A673 (cell line): ENCODE measurements at regions not wholly inside any gene's neighbourhood (a gene's known extent, or its start where the extent isn't known, plus 50 kb on each side); places are given as distances from the start of the nearest gene placed in this dataset.

Source experiments
- BruUV-seq: library from RNA; stranded (reverse); fragments of 400-500 nt; replicated peaks from 2 replicates; lab custom pipeline; 2021; lab: Mats Ljungman, UMichigan
- CTCF ChIA-PET: fragments of 300-600 bp; sonication (Branson Sonifier 250); formaldehyde crosslinking; loops from one replicate; lab custom pipeline; 2022; ENCODE audit warnings: antibody characterized with exemption; lab: Charles Lee
- POLR2A ChIA-PET: fragments of 300-600 bp; sonication (Branson Sonifier 250); formaldehyde crosslinking; loops from one replicate; lab custom pipeline; 2022; ENCODE audit warnings: antibody characterized with exemption; ENCODE audit not compliant: low non-redundant PET; lab: Charles Lee
- DNase-seq: peaks from one replicate; pipeline ENCODE4 v3.0.0-alpha.2; 2015; ENCODE audit warnings: low spot score
- H3K27ac ChIP-seq: fragments of 200-600 bp; sonication (generic); 2 replicates; pipeline ENCODE4 v1.5.1; 2016; ENCODE audit warnings: mixed run types, low read depth, mild to moderate bottlenecking, mixed read lengths, antibody characterized with exemption, low read length; ENCODE audit not compliant: poor library complexity, severe bottlenecking
- H3K27me3 ChIP-seq: fragments of 200-600 bp; sonication (generic); replicated peaks from 2 replicates; pipeline ENCODE4 v1.6.1; 2017; ENCODE audit warnings: mixed run types, low read depth, mild to moderate bottlenecking, mixed read lengths, antibody characterized with exemption, low read length; ENCODE audit not compliant: insufficient read depth, poor library complexity
- H3K36me3 ChIP-seq: fragments of 200-600 bp; sonication (generic); 2 replicates; pipeline ENCODE4 v1.6.1; 2016; ENCODE audit warnings: mixed run types, mild to moderate bottlenecking, mixed read lengths, antibody characterized with exemption, low read length; ENCODE audit not compliant: insufficient read depth, poor library complexity, severe bottlenecking
- H3K4me1 ChIP-seq: fragments of 200-600 bp; sonication (generic); 2 replicates; pipeline ENCODE4 v1.6.1; 2017; ENCODE audit warnings: mixed run types, mild to moderate bottlenecking, mixed read lengths, antibody characterized with exemption, low read length; ENCODE audit not compliant: insufficient read depth, poor library complexity, severe bottlenecking
- H3K4me3 ChIP-seq: fragments of 200-600 bp; sonication (generic); 2 replicates; pipeline ENCODE4 v1.5.1; 2016; ENCODE audit warnings: low read depth, mixed run types, mild to moderate bottlenecking, mixed read lengths, low read length; ENCODE audit not compliant: poor library complexity, severe bottlenecking
- H3K9me3 ChIP-seq: fragments of 200-600 bp; sonication (generic); 2 replicates; pipeline ENCODE4 v1.6.1; 2016; ENCODE audit warnings: mixed run types, low read depth, mild to moderate bottlenecking, mixed read lengths, antibody characterized with exemption, low read length; ENCODE audit not compliant: poor library complexity, severe bottlenecking
- EZH2 ChIP-seq: fragments of 200-600 bp; sonication (generic); IDR thresholded peaks from 2 replicates; pipeline ENCODE4 v1.6.1; 2017; ENCODE audit warnings: borderline replicate concordance, low read depth, mild to moderate bottlenecking, mixed read lengths, antibody characterized with exemption, low read length; ENCODE audit not compliant: poor library complexity, severe bottlenecking
- intact Hi-C: fragments of 100-400 bp; cut with micrococcal nuclease; formaldehyde crosslinking; loops from one replicate; pipeline ENCODE4 v1.10.0; 2022; ENCODE audit not compliant: unreplicated experiment
- TF ChIP-seq, protein P1 (sequence below): fragments of 300-800, 200-600 bp; sonication (generic); conservative IDR thresholded peaks from 2 replicates; pipeline ENCODE4 v1.5.1; 2017; ENCODE audit warnings: low read depth, mild to moderate bottlenecking, antibody characterized with exemption, low read length, moderate library complexity, mixed read lengths

DNA sequence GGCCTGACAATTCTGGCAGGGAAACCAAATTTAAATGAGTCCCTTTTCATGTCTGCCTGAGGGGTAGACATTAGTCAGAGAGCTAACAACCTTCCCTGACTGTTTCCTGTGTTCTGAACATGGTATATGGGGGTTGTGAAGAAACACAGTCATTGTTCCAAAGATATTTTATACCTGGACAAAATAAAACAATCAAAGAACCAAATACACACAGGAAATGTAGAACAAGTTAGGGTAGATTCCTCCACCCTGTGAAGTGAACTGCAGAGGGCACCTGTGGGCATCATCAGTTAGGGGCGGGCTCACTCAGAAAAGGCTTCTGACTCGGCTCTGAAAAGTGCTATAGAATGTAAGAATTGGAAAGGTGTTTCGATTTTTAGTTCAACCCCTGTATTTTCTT lies 231.9 kb upstream of the CADM1 start:
- no peak for TF ChIP-seq EZH2
- TF ChIP-seq, protein P1, sequence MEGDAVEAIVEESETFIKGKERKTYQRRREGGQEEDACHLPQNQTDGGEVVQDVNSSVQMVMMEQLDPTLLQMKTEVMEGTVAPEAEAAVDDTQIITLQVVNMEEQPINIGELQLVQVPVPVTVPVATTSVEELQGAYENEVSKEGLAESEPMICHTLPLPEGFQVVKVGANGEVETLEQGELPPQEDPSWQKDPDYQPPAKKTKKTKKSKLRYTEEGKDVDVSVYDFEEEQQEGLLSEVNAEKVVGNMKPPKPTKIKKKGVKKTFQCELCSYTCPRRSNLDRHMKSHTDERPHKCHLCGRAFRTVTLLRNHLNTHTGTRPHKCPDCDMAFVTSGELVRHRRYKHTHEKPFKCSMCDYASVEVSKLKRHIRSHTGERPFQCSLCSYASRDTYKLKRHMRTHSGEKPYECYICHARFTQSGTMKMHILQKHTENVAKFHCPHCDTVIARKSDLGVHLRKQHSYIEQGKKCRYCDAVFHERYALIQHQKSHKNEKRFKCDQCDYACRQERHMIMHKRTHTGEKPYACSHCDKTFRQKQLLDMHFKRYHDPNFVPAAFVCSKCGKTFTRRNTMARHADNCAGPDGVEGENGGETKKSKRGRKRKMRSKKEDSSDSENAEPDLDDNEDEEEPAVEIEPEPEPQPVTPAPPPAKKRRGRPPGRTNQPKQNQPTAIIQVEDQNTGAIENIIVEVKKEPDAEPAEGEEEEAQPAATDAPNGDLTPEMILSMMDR: no peak
- Histone ChIP-seq H3K4me1 (no peaks in the 10 kb centered on the region), H3K36me3 (no peaks in the 10 kb centered on the region), H3K27ac (no peak overlapping the region), H3K27me3 (no peaks in the 10 kb centered on the region), H3K9me3 (no peaks in the 10 kb centered on the region), H3K4me3 (no peak overlapping the region)
- ChIA-PET POLR2A (no interaction called here), CTCF (no interaction called here)
- BruUV-seq: no TSS peak
- no peak for DNase-seq
- intact Hi-C loops: no loop called here

DNA sequence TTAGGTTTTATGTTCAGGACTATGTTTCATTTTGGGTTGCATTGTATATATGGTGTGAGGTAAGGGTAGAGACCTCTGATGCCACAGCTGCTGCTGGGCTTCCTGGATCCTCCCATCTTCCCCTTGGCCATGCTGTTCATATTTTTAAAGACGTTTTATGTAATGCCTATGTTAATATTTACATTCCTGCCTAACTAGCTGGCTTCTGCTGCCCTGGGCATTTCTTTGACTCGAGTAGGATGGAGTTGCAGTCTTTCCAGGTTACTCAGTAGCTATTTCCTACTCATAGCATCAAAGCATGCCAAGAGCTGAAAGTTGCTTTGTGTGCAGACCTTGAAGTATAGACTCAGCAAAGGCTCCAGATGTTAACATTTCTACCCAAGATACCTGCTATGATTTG lies 220.5 kb upstream of the CADM1 start:
- TF ChIP-seq, protein P1: no peak
- no peak for TF ChIP-seq EZH2
- CTCF ChIA-PET: no interaction called here
- no peaks in the 10 kb centered on the region for H3K36me3 ChIP-seq
- intact Hi-C loops: no loop called here
- no peak for DNase-seq
- no peaks in the 10 kb centered on the region for H3K9me3 ChIP-seq
- no TSS peak for BruUV-seq
- H3K27me3 ChIP-seq: no peaks in the 10 kb centered on the region
- POLR2A ChIA-PET: no interaction called here
- no peak overlapping the region for H3K27ac ChIP-seq
- no peak overlapping the region for H3K4me3 ChIP-seq
- no peaks in the 10 kb centered on the region for H3K4me1 ChIP-seq

DNA sequence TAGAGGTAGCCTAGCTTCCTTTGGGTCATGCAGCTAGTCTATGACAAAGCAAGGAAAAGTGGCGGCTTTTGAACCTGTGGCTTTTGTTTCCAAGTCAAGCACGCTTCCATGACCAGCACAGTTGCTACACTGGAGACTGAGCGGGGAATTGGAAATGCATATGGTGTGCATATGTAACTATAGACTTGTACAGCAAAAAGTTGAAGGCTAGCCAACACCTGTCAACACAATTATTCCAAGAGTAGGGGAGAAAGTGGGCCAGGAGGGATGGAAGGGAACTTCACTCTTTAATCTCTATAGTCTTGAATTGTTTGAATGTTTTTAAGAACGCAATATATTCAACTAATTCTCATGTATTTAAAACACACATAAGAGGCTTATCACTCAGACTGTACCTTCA lies 218.5 kb upstream of the CADM1 start:
- Histone ChIP-seq H3K27ac (no peak overlapping the region), H3K9me3 (no peaks in the 10 kb centered on the region), H3K36me3 (no peaks in the 10 kb centered on the region), H3K4me3 (no peak overlapping the region), H3K4me1 (no peaks in the 10 kb centered on the region), H3K27me3 (no peaks in the 10 kb centered on the region)
- ChIA-PET CTCF (no interaction called here), POLR2A (no interaction called here)
- no peak for TF ChIP-seq EZH2
- TF ChIP-seq, protein P1: no peak
- no TSS peak for BruUV-seq
- intact Hi-C loops: no loop called here
- no peak for DNase-seq
